Iris pigment epithelial cell (primary cell): ENCODE measurements at regions not wholly inside any gene's neighbourhood (a gene's known extent, or its start where the extent isn't known, plus 50 kb on each side); places are given as distances from the start of the nearest gene placed in this dataset.

Source experiments
- DNase-seq: peaks from one replicate; pipeline ENCODE4 v3.0.0-alpha.2; 2011; ENCODE audit warnings: low read depth

DNA sequence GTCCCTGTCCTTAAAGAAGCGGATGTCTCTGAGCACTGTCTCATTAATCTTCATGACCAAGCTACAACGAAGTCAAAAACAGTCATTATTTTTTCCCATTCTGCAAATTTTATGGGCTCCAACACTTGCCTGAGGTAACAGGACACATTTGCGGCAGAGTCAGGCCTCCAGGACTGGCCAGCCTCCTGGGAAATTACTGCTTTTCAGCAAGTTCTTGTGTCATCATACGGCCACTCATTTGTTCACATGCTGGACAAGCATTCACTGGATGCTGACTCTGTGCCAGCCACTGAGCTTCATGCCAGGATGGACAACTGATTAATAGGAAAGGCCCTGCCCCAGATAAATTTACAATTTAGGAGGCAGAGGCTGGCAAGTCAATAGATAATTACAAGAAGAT lies 305.7 kb downstream of the ACTL7B start:
- no peak for DNase-seq

- DNase-seq: peak; percentile 27
Measured at GRCh38 chr9:108549184-108549583, 306.6 kb downstream of the ACTL7B start.

DNA sequence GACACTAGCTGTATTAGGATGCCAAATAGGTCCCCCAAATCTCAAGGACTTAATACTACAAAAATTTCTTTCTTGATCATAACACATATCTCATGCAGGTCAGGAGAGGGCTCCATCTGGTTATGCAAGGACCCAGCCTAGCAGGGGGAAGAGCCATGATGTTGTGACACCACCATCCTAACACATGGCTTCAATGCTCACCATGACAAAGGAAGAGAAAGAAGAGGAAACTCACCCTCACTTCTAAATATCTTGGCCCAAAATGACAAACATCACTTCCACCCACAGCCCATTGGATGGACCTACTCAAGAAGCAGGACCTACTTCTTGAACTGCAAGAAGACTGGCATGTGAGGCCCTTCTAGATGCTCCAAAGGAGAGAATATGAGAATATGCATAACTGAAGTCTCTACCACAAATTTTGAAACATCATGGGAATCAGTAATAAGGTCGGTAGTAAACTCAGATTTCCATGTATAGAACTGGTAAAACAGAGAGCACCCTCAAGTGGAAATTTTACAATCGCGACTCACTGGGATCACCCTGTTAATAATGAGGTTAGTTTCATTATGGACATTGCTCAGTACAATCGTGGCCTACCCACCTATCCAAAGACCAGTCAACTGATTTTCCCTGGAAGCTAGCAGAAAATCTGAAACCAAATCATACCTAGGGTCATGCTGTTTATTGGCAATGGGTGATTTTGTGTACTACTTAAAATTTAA lies 308.2 kb downstream of the ACTL7B start:
- DNase-seq: no peak

GRCh38 chr9:108546215-108546614 lies 309.6 kb downstream of the ACTL7B start:
- DNase-seq: peak; percentile 30

DNA sequence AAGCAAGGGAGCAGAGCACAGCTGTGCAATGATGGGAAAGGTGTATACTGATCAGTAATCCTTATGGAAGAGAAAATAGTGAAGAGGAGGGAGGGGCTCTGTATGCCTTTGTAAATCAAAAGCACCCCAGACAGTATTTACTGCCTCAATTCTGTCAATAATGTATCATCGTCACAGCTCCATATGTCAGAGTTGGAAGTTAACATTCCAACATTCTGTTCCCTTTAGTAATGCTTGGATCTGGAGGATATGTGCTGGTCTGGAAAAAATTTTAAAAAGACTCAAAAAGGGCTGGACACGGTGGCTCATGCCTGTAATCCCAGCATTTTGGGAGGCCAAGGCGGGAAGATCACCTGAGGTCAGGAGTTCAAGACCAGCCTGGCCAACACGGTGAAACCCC lies 310.4 kb downstream of the ACTL7B start:
- DNase-seq: no peak

DNA sequence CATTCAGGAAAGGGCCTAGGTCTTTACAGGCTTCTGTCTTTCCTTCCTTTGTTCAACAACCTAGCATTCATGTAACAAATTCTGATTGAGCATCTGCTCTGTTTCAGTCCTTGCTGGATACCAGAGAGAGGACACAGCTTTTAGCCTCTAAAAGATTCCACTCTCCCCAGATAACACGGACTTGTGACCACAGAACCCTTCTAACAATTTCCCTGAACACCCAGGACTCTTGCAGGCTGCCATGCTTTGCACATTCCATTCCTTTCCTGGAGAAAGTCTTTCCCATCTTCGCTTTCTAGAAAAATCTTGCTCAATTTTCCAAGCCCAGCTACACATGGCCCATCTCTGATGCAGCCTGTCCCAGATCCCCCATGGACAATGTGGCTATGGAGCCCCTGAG lies 310.9 kb downstream of the ACTL7B start:
- DNase-seq: peak; percentile 14

DNA sequence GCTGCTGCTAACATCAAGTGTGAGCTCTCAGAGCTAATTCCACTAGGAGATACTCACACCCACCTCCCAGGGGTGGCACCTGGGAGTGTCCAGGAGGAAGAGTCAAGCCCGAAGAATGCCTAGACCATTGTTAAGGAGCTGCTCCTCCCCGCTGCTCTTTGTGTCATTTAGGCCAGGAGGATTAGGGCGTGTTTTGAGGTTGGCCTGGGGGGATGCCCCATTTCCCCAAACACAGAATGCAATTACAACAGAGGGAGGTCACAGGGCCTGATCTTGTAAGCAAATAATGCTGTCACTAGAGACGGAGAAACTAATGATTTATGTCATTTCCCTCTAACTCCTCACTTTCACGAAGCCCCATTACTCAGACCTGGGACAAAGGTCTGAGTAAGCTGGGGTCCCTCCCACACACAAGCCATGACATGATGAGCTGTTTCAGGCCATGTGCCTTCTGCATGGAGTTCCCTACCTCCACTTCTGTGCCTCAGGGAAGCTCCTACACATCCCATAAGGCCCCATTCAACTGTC lies 312.5 kb downstream of the ACTL7B start:
- DNase-seq: no peak

DNA sequence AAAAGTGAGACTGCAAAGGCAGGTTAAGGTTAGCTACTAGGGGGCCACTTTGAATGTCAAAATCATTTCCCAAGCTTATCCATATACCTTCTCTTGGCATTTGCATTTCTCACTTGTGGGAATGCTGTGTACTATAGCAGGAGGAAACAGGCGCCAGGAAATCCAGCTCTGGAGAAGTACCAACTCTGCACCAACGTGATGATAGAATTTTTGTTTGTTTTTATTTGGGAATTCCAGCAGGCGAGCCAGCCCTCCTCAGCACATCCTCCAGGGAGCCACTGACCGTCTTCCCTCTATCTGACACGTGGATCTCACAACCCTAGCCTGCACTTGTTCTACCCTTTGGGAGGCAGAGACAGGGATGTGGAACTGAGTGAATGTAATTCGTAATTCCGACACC lies 318.0 kb downstream of the ACTL7B start:
- no peak for DNase-seq

GRCh38 chr9:108536836-108537601 lies 318.8 kb downstream of the ACTL7B start:
- DNase-seq: peak; percentile 12

DNA sequence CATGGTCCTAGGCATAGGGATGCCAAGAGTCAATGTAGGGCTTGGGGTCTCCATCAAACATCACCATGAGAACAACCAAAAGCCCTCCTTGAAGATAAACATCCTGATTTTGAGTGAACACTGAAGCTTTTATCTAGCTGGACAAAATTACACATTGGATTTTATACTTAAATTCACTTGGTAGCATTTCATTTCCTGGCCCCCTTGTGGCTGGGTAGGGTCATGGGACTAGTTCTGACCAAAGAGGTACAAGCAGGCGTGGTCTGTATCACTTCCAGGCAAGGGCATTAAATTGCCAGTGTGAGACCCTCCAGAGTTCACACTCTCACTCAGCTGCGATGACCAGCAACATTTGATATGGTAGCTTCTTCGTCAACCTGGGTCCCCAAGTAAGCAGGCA lies 320.3 kb downstream of the ACTL7B start:
- peak; percentile 29 for DNase-seq

GRCh38 chr9:108534741-108535140 lies 321.0 kb downstream of the ACTL7B start:
- DNase-seq: peak; percentile 83

GRCh38 chr9:108530141-108530540 lies 325.6 kb downstream of the ACTL7B start:
- no peak for DNase-seq

DNA sequence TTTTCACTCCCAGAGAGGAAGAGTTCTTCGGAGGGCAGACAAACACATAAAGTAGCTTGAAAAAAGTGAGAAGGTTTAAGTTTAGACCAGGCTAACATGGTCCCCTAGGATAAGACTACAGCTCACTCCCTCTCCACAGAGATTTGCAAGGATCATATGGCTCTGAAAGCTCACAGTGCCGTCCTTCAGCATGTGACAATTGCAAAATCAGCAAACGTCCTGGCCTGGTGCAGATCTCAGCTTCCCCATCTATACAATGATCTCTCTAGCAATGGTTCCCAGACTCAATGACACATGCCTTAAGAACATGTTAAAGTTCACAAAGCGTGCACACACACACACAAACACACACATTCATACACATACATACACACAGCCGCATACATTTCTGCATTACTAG lies 327.6 kb downstream of the ACTL7B start:
- DNase-seq: no peak

DNA sequence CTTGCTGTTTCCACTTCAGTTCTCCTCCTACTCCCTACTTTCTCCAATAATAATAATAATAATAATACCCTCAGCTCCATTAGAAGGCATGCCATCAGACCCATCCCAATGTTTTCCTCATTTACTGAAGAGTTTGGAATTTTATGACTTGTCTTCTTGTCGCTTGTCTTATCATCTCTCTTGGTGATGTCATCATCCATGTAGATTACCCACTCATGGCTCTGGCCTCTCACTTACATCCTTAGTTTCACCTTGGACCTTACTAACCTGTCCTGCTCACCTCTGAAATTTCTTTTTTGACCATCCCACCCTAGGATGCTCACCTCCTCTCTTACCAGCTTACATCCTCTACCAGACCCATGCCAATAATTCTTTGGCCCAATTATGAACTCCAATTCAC lies 329.3 kb downstream of the ACTL7B start:
- DNase-seq: no peak

GRCh38 chr9:108525186-108525585 lies 330.6 kb downstream of the ACTL7B start:
- no peak for DNase-seq

DNA sequence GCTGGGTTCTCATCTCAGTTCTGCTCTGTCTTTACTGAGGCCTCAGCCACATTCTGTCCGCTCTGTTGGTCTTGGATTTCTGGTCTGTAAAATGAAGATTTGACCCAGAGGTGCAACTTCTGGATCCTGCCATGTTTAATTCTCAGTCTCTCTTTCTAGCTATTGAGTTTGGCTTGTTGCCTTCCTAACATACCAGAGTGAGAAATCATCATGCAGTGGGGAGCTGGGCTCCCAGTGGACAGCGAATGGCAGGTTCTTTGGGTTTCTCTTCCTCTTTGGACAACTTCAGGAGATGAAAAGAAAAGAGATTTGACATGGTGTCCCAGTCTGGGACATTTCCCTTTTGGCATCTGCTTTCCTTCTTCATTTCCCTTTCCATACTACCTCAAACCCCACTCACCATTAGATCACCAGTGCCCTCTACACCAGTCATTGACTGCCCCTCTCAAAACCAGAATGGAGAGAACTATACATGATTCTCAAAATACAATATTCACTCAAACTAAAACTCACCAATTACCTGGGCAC lies 334.7 kb downstream of the ACTL7B start:
- peak; percentile 71 for DNase-seq

DNA sequence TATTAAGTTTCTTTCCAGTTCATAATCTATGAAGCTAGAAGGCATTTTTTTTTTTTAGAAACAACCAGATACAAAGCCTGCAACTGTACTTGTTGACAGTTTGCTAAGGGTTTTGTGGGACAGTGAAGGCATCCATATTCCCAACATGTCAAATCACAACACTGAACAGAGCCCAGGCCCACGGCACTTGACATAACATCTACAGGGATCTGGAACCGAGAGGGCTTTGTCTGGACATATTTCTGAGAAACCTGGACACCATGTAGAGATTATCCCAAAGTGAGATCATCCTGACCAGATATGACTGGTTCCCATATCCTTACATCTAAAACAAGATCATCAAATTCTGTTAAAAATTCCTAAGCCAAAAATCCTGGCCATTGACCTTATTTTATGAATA lies 336.3 kb downstream of the ACTL7B start:
- no peak for DNase-seq

- no peak for DNase-seq
Measured at GRCh38 chr9:108517651-108518365, 338.0 kb downstream of the ACTL7B start.

DNA sequence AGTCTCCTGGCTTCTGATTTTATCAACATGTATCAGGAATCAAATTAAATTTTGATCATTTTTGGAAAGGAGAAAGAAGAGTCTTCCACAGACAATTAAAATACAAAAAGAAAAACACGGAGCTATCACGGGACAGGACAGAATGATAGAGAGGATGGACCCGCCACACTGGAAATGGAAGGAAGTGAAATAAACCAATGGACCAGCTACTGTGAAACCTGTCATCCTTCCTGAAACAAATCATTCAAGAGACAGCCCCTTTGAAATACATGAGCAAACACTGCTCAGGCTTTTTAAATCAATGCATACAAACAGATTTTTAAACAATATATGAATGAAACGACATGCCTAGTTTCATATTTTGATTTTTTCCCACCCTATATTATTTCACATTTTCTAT lies 339.4 kb downstream of the ACTL7B start:
- DNase-seq: no peak

DNA sequence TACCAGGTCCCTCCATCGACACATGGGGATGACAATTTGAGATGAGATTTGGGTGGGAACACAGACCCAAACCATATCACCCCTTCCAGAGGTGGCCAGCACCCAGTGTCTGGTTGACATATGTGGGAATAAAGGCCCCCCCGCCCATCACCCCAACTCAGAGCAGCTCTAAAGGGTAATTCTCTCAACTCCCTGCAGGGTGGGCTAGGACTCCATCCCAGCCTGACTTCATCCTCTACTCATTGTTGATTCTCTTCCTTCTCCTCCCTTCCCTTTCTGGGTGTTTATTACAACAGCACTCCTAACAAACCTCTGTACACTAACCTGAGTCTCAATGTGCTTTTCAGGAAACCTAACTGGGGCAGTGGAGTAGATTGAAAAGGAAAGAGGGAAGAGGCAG lies 339.9 kb downstream of the ACTL7B start:
- no peak for DNase-seq

DNA sequence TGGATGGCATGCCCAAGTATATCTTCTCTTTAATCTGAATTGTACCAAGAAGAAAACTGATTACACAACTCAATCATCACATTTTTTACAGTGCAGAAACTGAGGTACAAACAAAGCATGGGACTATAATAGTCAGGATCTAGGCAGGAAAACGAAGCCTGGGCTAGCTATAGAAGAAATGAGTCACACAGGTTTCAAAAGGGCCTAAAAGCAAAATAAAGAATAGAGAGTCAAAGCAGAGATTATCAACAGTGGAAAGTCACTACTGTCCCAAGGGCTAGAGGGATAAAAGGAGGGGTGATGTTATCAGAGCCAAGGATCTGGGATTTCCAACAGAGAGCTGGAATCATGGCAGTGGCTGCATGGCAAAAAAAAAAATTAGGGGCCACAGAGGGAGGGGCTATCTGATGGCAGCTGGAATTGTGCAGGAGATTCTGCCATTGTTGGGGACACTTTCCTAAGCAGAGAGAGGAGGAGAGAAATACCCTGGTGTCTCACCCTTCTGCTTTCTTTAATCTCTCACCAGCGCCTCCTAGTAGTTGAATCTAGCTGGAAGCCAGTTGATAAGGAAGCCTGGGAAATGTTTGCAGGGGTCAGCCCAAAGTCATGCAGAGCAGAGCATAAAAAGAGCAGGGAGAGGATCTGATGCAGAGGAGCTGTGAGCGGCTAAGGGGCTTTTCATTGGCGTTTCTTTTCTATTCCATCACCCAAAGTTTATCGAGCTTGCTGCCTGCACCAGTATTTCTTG lies 343.2 kb downstream of the ACTL7B start:
- peak; percentile 28 for DNase-seq

GRCh38 chr9:108511307-108511706 lies 344.5 kb downstream of the ACTL7B start:
- DNase-seq: peak; percentile 78
